ENCODE measurements at regions not wholly inside any gene's neighbourhood (a gene's known extent, or its start where the extent isn't known, plus 50 kb on each side); places are given as distances from the start of the nearest gene placed in this dataset.

- H3K36me3 ChIP-seq: no peaks in the 10 kb centered on the region
- no peak for TF ChIP-seq CTCF (IDR thresholded peaks at IDR 0.05)
- ATAC-seq (no peak), DNase-seq (no peak)
- H3K27ac ChIP-seq: no peak overlapping the region
- no peak overlapping the region for H3K4me3 ChIP-seq
- WGBS, 2 donors: 82 to 84% methylated on average over 2 of the region's 2 CpGs
- no peaks in the 10 kb centered on the region for H3K4me1 ChIP-seq
- H3K9me3 ChIP-seq: peaks cover 0 to 8% (median 0%) of the 10 kb centered on the region in 11 donors
- intact Hi-C loops (cut with DNase I): no loop called here
- no peaks in the 10 kb centered on the region for H3K27me3 ChIP-seq
Measured at GRCh38 chr12:90652280-90652679, 302.7 kb downstream of the CCER1 start.

GRCh38 chr12:90645181-90645580 is 309.8 kb downstream of the CCER1 start:
- Histone ChIP-seq H3K27me3 (no peaks in the 10 kb centered on the region), H3K27ac (no peak overlapping the region), H3K4me1 (no peaks in the 10 kb centered on the region), H3K36me3 (no peaks in the 10 kb centered on the region), H3K9me3 (peaks cover 0 to 10% (median 0%) of the 10 kb centered on the region in 11 donors), H3K4me3 (no peak overlapping the region)
- WGBS, 2 donors: 95 to 100% methylated on average over 1 of the region's 1 CpG
- DNase-seq (no peak), ATAC-seq (no peak)
- TF ChIP-seq CTCF (IDR thresholded peaks at IDR 0.05): no peak
- intact Hi-C loops (cut with DNase I): no loop called here

GRCh38 chr12:90631591-90632212 is 323.3 kb downstream of the CCER1 start:
- ATAC-seq (no peak), DNase-seq (no peak)
- intact Hi-C loops (cut with DNase I): no loop called here
- H3K27me3 ChIP-seq: no peaks in the 10 kb centered on the region
- 0 to 1% methylated on average over 1 of the region's 1 CpG for WGBS, 2 donors
- no peak overlapping the region for H3K27ac ChIP-seq
- H3K4me1 ChIP-seq: no peaks in the 10 kb centered on the region
- no peak for TF ChIP-seq CTCF (IDR thresholded peaks at IDR 0.05)
- H3K4me3 ChIP-seq: no peak overlapping the region
- H3K36me3 ChIP-seq: no peaks in the 10 kb centered on the region
- peaks cover 0 to 17% (median 0%) of the 10 kb centered on the region in 11 donors for H3K9me3 ChIP-seq

GRCh38 chr12:90630006-90630405 is 325.0 kb downstream of the CCER1 start:
- TF ChIP-seq CTCF (IDR thresholded peaks at IDR 0.05): no peak
- ATAC-seq (no peak), DNase-seq (no peak)
- Histone ChIP-seq H3K4me3 (no peak overlapping the region), H3K4me1 (no peaks in the 10 kb centered on the region), H3K9me3 (peaks cover 0 to 17% (median 0%) of the 10 kb centered on the region in 11 donors), H3K36me3 (no peaks in the 10 kb centered on the region), H3K27me3 (no peaks in the 10 kb centered on the region), H3K27ac (no peak overlapping the region)
- intact Hi-C loops (cut with DNase I): no loop called here

All from heart right ventricle (tissue), 16 donors.